ENCODE measurements at regions not wholly inside any gene's neighbourhood (a gene's known extent, or its start where the extent isn't known, plus 50 kb on each side); places are given as distances from the start of the nearest gene placed in this dataset.

GRCh38 chr18:51660188-51660715, 462.8 kb upstream of the MEX3C start:
- TF ChIP-seq REST (IDR thresholded peaks at IDR 0.05; ENCODE audit: insufficient read depth in 1 of 2, low read depth in 2 of 2, low read length in 2 of 2) (no peak), TAF1 (IDR thresholded peaks at IDR 0.05; ENCODE audit: borderline replicate concordance, insufficient read depth, low read length) (no peak)

All from PFSK-1 (cell line).